T-helper 2 cell treated with Interferon-gamma antibody and Interleukin-4, amounts not matched to agents 5 μg/mL and 100 μg/mL, for 36 hours (primary cell): ENCODE measurements at regions not wholly inside any gene's neighbourhood (a gene's known extent, or its start where the extent isn't known, plus 50 kb on each side); places are given as distances from the start of the nearest gene placed in this dataset.
"Not testable (repeated sequence)": the region's sequence is repeated elsewhere in the genome, so short reads cannot be mapped to it uniquely, and the experiment has no call there.

Source experiments
- DNase-seq: peaks from one replicate; pipeline ENCODE4 v3.0.0; 2021; ENCODE audit warnings: low spot score
- H3K27ac Mint-ChIP-seq: one replicate; pipeline ENCODE4 v1.8.0; 2021; ENCODE audit warnings: mild to moderate bottlenecking, mixed read lengths
- H3K27me3 Mint-ChIP-seq: one replicate; pipeline ENCODE4 v1.8.0; 2021; ENCODE audit warnings: low read depth, mixed read lengths
- H3K36me3 Mint-ChIP-seq: one replicate; pipeline ENCODE4 v1.8.0; 2021; ENCODE audit warnings: low read depth, mixed read lengths
- H3K4me1 Mint-ChIP-seq: one replicate; pipeline ENCODE4 v1.8.0; 2021; ENCODE audit warnings: low read depth, mixed read lengths
- H3K4me3 Mint-ChIP-seq: one replicate; pipeline ENCODE4 v1.8.0; 2022; ENCODE audit warnings: mild to moderate bottlenecking, moderate library complexity, mixed read lengths
- H3K9me3 Mint-ChIP-seq: one replicate; pipeline ENCODE4 v1.8.0; 2021; ENCODE audit warnings: mixed read lengths

DNA sequence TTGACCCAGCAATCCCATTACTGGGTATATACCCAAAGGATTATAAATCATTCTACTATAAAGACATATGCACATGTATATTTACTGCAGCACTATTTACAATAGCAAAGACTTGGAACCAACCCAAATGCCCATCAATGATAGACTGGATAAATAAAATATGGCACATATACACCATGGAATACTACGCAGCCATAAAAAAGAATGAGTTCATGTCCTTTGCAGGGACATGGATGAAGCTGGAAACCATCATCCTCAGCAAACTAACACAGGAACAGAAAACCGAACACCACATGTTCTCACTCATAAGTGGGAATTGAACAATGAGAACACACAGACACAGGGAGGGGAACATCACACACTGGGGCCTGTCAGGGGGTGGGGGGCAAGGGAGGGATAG is 862.0 kb downstream of the KCNJ2 start:
- not testable (repeated sequence) for H3K4me3 Mint-ChIP-seq, H3K27ac Mint-ChIP-seq, H3K36me3 Mint-ChIP-seq, H3K4me1 Mint-ChIP-seq, H3K9me3 Mint-ChIP-seq, H3K27me3 Mint-ChIP-seq, DNase-seq

DNA sequence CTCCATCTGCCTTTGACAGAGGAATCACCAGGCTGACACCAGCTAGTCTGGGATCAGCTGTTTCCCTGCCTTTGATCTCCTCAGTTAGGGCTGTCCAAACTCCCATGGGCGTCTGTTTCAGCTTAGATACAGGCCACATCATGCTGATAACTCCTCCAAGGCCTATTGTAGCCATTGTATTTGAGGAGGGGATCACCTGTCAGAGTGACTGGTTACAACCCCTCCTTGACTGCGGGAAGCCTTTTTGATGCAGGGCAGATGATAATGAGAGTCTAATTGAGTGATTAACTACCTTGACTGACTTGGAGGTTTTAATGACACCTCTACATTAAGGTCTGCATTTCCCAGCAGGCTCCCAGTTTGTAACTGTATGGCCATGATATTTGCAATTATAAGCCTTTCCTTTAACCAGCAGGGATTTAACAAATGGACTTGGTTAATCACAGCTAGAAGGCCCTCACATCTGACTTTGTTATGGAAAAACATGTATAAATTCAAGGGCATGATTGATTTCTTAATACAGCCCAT is 863.5 kb downstream of the KCNJ2 start:
- no peak for DNase-seq
- H3K36me3 Mint-ChIP-seq: no peaks in the 10 kb centered on the region
- H3K4me1 Mint-ChIP-seq: no peaks in the 10 kb centered on the region
- no peaks in the 10 kb centered on the region for H3K27me3 Mint-ChIP-seq
- peaks cover 8% of the 10 kb centered on the region for H3K9me3 Mint-ChIP-seq
- no peak overlapping the region for H3K4me3 Mint-ChIP-seq
- H3K27ac Mint-ChIP-seq: no peak overlapping the region

DNA sequence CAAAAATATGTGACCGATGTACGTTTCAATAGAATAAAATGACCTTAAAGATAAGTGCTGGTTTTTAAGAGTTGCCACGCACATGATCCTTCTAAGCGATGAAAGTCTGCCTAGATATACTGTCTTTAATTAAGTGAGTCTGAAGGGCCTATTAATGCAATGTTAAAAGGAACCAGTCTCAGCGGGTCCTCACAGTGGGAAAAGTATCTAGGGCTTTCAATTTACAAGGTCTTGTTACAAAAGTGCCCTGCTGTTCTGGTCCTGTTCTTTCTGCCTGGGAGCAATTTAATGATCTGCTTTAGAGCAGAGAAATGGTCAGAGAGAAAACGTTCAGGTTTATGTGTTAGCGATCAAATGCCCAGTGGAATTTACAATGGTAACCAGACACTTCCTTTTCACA is 864.0 kb downstream of the KCNJ2 start:
- H3K9me3 Mint-ChIP-seq: peaks cover 8% of the 10 kb centered on the region
- no peaks in the 10 kb centered on the region for H3K27me3 Mint-ChIP-seq
- no peak overlapping the region for H3K27ac Mint-ChIP-seq
- no peak for DNase-seq
- H3K36me3 Mint-ChIP-seq: no peaks in the 10 kb centered on the region
- H3K4me1 Mint-ChIP-seq: no peaks in the 10 kb centered on the region
- no peak overlapping the region for H3K4me3 Mint-ChIP-seq

DNA sequence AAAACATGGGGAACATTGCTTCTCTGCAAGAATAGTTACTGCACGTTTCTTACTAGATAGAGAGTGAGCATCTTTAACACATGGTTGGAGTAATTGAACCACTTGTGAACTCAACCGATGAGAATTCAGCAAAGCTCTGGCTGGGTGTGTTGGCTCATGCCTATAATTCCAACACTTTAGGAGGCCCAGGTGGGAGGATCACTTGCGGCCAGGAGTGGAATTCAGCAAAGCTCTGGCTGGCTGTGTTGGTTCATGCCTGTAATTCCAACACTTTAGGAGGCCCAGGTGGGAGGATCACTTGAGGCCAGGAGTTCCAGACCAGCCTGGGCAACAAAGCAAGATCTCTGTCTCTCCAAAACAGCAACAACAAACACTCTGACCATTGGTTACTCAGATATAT is 865.9 kb downstream of the KCNJ2 start:
- no peak for DNase-seq

DNA sequence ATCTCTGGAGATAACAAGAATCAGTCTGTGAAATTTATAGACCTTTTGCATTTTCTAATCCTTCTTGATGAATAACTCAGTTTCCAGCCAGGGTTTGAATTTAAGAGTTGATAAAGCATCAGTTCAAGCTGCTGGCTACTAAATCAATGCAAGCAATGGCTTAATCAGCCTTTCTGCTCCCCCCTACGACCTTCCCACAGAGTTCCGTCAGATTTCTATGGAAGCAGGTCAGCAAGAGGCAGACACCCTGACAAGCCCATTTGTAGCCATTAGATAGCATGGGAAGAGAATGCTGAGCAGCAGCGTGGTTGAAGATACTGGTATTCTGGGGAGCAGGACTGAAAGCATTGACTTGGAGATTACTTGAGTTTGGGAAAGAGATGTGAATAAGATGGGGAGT is 868.1 kb downstream of the KCNJ2 start:
- H3K36me3 Mint-ChIP-seq: no peaks in the 10 kb centered on the region
- H3K27ac Mint-ChIP-seq: no peak overlapping the region
- no peaks in the 10 kb centered on the region for H3K9me3 Mint-ChIP-seq
- H3K4me1 Mint-ChIP-seq: no peaks in the 10 kb centered on the region
- no peak for DNase-seq
- no peaks in the 10 kb centered on the region for H3K27me3 Mint-ChIP-seq
- no peak overlapping the region for H3K4me3 Mint-ChIP-seq

More for the DNA sequence above, 865.9 kb downstream of the KCNJ2 start:
- H3K4me3 Mint-ChIP-seq: no peak overlapping the region
- H3K9me3 Mint-ChIP-seq: peaks cover 8% of the 10 kb centered on the region
- H3K4me1 Mint-ChIP-seq: no peaks in the 10 kb centered on the region
- H3K36me3 Mint-ChIP-seq: no peaks in the 10 kb centered on the region
- no peak overlapping the region for H3K27ac Mint-ChIP-seq
- no peaks in the 10 kb centered on the region for H3K27me3 Mint-ChIP-seq

DNA sequence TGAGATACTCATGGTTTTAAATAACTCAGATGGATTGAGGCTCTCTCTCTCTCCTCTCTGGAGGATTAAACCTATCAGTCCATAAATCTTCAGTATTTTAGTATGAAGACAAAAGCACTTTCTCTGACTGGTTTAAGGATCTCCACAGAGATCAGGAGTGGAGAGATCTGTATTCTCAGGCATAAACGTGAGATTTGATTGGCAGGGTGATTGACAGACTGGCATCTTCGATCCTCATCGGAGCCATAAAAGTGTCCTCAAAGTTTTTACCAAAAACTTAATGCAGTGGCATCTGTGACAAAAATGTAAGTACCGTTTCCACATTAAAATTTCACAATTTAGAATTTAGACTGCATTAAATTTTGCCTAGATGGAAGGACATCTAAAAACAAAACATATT is 870.1 kb downstream of the KCNJ2 start:
- Mint-ChIP-seq H3K27ac (no peak overlapping the region), H3K9me3 (peaks cover 4% of the 10 kb centered on the region), H3K27me3 (no peaks in the 10 kb centered on the region), H3K36me3 (no peaks in the 10 kb centered on the region), H3K4me3 (no peak overlapping the region), H3K4me1 (no peaks in the 10 kb centered on the region)
- no peak for DNase-seq

DNA sequence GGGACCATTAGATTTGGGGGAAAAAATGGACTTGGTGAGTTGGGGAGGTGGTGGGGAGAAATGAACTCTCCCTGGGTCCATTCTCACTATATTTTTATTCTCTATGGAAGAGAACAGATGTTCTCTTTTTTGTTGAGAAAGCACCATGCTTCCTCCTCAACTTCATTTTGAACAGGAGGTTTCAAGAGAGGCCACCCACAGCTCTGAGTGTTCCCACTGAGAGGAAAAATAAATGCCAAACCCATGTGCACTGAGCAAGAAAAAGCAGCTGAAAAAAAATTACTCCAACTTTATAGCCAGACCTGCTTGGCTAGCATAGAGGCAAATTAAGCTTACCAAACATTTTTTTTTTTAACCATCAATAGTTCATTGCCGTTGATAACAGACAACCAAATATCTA is 883.6 kb downstream of the KCNJ2 start:
- H3K4me1 Mint-ChIP-seq: no peaks in the 10 kb centered on the region
- no peak overlapping the region for H3K4me3 Mint-ChIP-seq
- no peaks in the 10 kb centered on the region for H3K36me3 Mint-ChIP-seq
- H3K27me3 Mint-ChIP-seq: no peaks in the 10 kb centered on the region
- H3K9me3 Mint-ChIP-seq: peaks cover 42% of the 10 kb centered on the region
- DNase-seq: no peak
- no peak overlapping the region for H3K27ac Mint-ChIP-seq

DNA sequence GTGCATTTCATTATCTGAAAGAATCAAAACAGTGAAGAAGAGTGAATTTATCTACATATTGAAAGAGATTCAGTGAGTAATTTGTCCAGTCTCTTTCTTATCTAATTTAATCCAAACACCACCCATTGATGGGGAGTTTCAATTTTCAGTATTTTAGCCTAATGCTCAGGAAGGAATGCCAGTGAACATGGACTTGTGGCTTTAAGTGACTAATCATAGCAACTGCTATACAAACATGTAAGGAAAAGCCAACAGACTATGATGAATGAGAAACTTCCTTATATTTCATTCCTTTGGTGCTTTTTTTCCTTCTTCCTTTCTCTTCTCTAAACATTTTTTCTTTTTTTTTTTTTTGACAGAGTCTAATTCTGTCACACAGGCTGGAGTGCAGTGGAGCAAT is 885.8 kb downstream of the KCNJ2 start:
- no peak for DNase-seq
- Mint-ChIP-seq H3K4me1 (no peaks in the 10 kb centered on the region), H3K4me3 (no peak overlapping the region), H3K27me3 (no peaks in the 10 kb centered on the region), H3K36me3 (no peaks in the 10 kb centered on the region), H3K27ac (no peak overlapping the region), H3K9me3 (peaks cover 37% of the 10 kb centered on the region)

DNA sequence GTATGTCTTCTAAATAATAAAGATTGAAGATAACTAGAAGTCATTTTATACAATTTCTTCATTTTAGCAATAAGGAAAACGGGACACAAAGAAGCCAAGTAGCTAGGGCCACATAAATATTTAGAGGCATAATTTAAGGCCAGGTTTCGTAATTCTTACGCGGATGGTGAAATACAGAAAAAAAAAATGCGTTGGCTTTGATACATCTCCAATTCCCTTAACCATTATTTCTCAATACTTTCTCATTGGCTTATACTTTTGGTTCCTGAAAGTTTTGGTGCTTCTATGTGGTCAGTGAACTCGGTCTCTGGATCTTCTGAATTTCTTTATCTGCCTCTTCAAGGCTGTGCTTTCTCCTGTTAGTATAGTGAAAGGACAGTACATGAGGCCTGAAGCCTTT is 888.1 kb downstream of the KCNJ2 start:
- no peaks in the 10 kb centered on the region for H3K4me1 Mint-ChIP-seq

DNA sequence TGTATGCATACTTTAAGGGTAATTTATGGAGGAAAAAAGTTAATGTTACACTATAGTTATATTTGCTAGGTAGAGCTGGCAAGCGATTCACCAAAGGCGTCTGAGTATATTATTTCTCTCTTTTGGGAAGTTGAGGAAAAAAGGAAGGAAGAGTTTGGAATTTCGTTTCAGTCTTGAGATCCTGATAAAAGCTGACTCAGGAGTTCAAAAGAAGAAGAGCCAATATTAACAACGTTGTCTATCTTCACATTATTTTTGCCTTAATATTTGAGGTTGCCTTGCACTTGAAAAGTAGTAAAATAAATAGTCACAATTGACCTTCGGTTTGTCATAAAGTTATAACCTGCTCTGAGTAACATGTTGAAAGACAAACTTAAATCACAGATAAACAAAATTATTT is 888.6 kb downstream of the KCNJ2 start:
- Mint-ChIP-seq H3K36me3 (no peaks in the 10 kb centered on the region), H3K9me3 (peaks cover 38% of the 10 kb centered on the region), H3K27me3 (no peaks in the 10 kb centered on the region), H3K4me1 (no peaks in the 10 kb centered on the region), H3K27ac (no peak overlapping the region), H3K4me3 (no peak overlapping the region)
- no peak for DNase-seq

More for the DNA sequence above, 888.1 kb downstream of the KCNJ2 start:
- Mint-ChIP-seq H3K9me3 (peaks cover 41% of the 10 kb centered on the region), H3K36me3 (no peaks in the 10 kb centered on the region), H3K4me3 (no peak overlapping the region), H3K27ac (no peak overlapping the region), H3K27me3 (no peaks in the 10 kb centered on the region)
- DNase-seq: no peak

DNA sequence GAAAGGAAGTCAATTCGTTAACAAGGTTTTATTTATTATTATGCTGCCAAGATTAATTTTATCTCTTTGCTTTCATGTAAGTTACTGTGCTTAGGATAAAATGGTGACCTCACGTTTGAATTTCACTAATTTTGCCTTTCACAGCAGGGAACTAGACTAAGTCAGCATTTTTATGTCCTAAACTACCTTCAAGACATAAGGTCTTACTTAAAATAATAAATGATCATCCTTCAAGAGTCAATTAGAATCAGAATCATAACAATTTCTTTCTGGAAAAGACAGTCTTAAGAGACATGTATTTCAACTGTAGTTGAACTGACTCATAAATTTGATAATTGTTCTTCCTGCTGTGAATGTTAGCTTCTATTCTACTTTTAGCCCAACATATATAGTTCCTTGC is 893.8 kb downstream of the KCNJ2 start:
- H3K4me1 Mint-ChIP-seq: no peaks in the 10 kb centered on the region
- H3K4me3 Mint-ChIP-seq: no peak overlapping the region
- H3K36me3 Mint-ChIP-seq: no peaks in the 10 kb centered on the region
- H3K9me3 Mint-ChIP-seq: peaks cover 26% of the 10 kb centered on the region
- DNase-seq: no peak
- H3K27me3 Mint-ChIP-seq: no peaks in the 10 kb centered on the region
- no peak overlapping the region for H3K27ac Mint-ChIP-seq

DNA sequence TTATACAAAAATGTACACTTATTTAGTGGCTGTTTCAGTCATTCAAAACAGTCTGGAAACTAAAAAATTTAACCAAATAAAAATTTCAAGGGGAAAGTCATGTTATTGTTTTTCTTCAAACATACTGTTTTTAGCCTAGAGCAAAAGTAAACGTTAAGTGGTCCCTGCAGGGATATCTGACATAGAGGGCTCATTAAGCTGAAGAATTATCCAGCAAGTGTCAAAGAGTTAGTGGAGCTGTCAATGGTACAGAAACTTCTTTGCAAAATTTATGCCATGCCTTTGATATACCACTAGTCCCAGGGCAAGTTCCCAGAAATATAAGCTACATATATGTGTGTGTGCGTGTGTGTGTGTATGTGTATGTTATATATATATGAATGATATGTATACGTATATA is 894.2 kb downstream of the KCNJ2 start:
- no peaks in the 10 kb centered on the region for H3K27me3 Mint-ChIP-seq
- H3K9me3 Mint-ChIP-seq: peaks cover 26% of the 10 kb centered on the region
- H3K4me3 Mint-ChIP-seq: no peak overlapping the region
- H3K27ac Mint-ChIP-seq: no peak overlapping the region
- no peaks in the 10 kb centered on the region for H3K36me3 Mint-ChIP-seq
- H3K4me1 Mint-ChIP-seq: no peaks in the 10 kb centered on the region
- DNase-seq: no peak

DNA sequence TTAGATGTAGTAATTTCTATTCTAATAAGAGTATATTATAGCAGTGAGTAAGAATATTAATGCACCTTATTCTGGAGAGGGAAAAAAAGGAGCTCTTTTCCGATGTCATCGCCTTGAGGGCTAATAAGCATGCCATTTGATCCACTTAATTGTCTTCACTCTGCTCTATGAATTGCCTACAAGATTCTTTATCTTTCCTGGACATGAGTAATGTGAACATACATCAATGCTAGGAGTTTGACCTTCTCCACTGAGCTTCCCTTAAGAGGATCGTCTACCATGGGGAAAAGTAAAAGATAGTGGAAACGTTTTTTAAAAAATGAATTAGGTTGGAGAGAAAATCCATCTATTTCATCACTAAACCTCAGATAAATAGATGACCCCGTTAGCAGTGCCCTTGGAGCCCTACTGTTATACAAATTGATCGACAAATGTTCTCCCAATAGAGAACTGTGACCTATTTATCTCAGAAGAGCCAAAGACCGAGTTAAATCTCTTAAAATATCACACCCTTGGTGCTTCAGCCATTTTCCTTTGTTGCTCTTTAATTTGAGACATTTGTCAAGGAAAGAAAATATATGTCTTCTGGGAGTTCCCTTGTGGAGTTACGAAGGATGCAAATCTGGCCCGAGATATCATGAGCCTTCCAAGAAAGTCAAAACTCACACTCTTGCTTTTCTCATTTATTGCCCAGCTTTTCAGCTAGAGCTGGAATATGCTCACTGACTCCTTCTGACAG is 898.5 kb downstream of the KCNJ2 start:
- H3K27ac Mint-ChIP-seq: no peak overlapping the region
- no peak overlapping the region for H3K4me3 Mint-ChIP-seq
- no peaks in the 10 kb centered on the region for H3K4me1 Mint-ChIP-seq
- DNase-seq: no peak
- no peaks in the 10 kb centered on the region for H3K36me3 Mint-ChIP-seq
- H3K27me3 Mint-ChIP-seq: no peaks in the 10 kb centered on the region
- H3K9me3 Mint-ChIP-seq: peaks cover 19% of the 10 kb centered on the region

DNA sequence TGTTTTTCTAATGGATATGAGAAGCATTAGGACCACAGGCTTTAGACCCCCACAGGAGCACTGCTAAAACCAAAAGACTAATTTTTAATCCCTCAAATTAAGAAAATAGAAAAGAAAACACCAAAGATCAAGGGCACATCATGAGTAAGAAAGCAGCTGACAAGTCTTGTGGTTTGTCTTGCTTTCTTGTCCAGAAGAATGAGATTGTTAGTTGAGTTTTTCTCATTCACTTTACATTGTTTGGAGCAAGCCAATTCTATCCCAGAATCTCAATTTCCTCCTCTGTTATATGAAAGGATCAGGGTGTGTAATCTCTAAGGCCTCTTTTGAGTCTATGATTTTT is 899.0 kb downstream of the KCNJ2 start:
- Mint-ChIP-seq H3K4me1 (no peaks in the 10 kb centered on the region), H3K36me3 (no peaks in the 10 kb centered on the region), H3K27ac (no peak overlapping the region), H3K9me3 (peaks cover 20% of the 10 kb centered on the region), H3K27me3 (no peaks in the 10 kb centered on the region), H3K4me3 (no peak overlapping the region)
- DNase-seq: no peak

DNA sequence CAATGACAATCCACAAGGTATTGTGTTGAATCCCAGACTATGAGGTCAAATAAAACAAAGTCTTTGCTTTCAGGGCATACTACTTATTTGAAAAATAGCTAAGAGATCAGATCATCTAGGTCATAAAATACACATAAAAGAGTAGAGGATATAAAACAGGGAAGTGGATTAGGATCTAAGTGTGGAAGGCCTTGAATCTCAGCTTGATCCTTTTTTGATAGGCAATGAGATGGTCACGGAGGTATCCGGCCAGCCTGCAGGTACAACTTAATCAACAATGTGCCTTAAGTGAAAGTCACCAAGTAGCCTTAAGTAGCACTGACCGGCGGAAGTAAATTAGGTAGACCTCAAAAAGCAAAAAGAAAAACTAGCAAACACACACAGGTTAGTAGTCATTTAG is 901.7 kb downstream of the KCNJ2 start:
- Mint-ChIP-seq H3K9me3 (peaks cover 30% of the 10 kb centered on the region), H3K27me3 (no peaks in the 10 kb centered on the region), H3K27ac (no peak overlapping the region), H3K4me1 (no peaks in the 10 kb centered on the region), H3K4me3 (no peak overlapping the region), H3K36me3 (no peaks in the 10 kb centered on the region)
- DNase-seq: no peak
